H1 (cell line): ENCODE measurements at regions not wholly inside any gene's neighbourhood (a gene's known extent, or its start where the extent isn't known, plus 50 kb on each side); places are given as distances from the start of the nearest gene placed in this dataset.

ENCODE experiments used
- CTCF ChIA-PET: fragments of 300-600 bp; sonication (Branson Sonifier 250); formaldehyde crosslinking; loops from one replicate; lab custom pipeline; 2021; ENCODE audit not compliant: partially characterized antibody; lab: Charles Lee
- POLR2A ChIA-PET: fragments of 300-600 bp; sonication (Branson Sonifier 250); formaldehyde crosslinking; loops from one replicate; lab custom pipeline; 2021; ENCODE audit warnings: inconsistent platforms; ENCODE audit not compliant: partially characterized antibody; lab: Charles Lee
- DNase-seq, 2 experiments: peaks; one replicate each; pipeline versions ENCODE4 v3.0.0 to v3.0.0-alpha.2; 2010 to 2022; ENCODE audit warnings: low spot score in 2 of 2, low read depth in 1 of 2, mixed read lengths in 1 of 2
- FAIRE-seq: peaks from 2 replicates; lab custom pipeline; 2011; peaks lifted over from hg19 to GRCh38; lab: Jason Lieb, UNC
- H2AFZ ChIP-seq: 2 replicates; pipeline ENCODE4 v1.8.1; 2012; ENCODE audit warnings: low read length, inconsistent platforms
- H2AK5ac ChIP-seq: 2 replicates; pipeline ENCODE4 v1.6.1; 2013; ENCODE audit warnings: low read depth, low read length
- H2BK120ac ChIP-seq: replicated peaks from 2 replicates; pipeline ENCODE3; 2013; ENCODE audit warnings: low read depth, low read length, inconsistent platforms
- H2BK12ac ChIP-seq: 2 replicates; pipeline ENCODE4 v1.6.1; 2013; ENCODE audit warnings: low read depth, low read length
- H2BK15ac ChIP-seq: 2 replicates; pipeline ENCODE4 v1.6.1; 2013; ENCODE audit warnings: low read length
- H2BK20ac ChIP-seq: 2 replicates; pipeline ENCODE4 v1.6.1; 2013; ENCODE audit warnings: low read length
- H2BK5ac ChIP-seq: 2 replicates; pipeline ENCODE4 v1.6.1; 2013; ENCODE audit warnings: low read depth, low read length
- H3K14ac ChIP-seq: 2 replicates; pipeline ENCODE4 v1.6.1; 2013; ENCODE audit warnings: inconsistent platforms; ENCODE audit not compliant: insufficient read length
- H3K18ac ChIP-seq: 2 replicates; pipeline ENCODE4 v1.6.1; 2013; ENCODE audit warnings: low read length; ENCODE audit errors: extremely low read depth
- H3K23ac ChIP-seq: 2 replicates; pipeline ENCODE4 v1.6.1; 2013; ENCODE audit warnings: inconsistent platforms; ENCODE audit not compliant: insufficient read length
- H3K23me2 ChIP-seq: 2 replicates; pipeline ENCODE4 v1.6.1; 2013; ENCODE audit warnings: low read depth, low read length
- H3K27ac ChIP-seq: 2 replicates; pipeline ENCODE4 v1.6.1; 2011; ENCODE audit warnings: low read depth, low read length, inconsistent platforms
- H3K27me3 ChIP-seq, 4 experiments: replicated peaks in 1 of 4; 1 replicate in 1 of 4; 2 replicates in 3 of 4; pipeline versions ENCODE4 v1.6.1 to v1.8.1; 2011 to 2013; ENCODE audit warnings: low read length in 3 of 4, mild to moderate bottlenecking in 3 of 4, inconsistent platforms in 2 of 4, mixed read lengths in 2 of 4, moderate library complexity in 1 of 4; ENCODE audit not compliant: control insufficient read depth in 3 of 4, insufficient read depth in 3 of 4; ENCODE audit errors: extremely low read depth in 1 of 4
- H3K36me3 ChIP-seq, 4 experiments: 2 replicates each; pipeline versions ENCODE4 v1.6.1 to v1.8.1; 2011 to 2013; ENCODE audit warnings: mild to moderate bottlenecking in 4 of 4, low read length in 3 of 4, moderate library complexity in 2 of 4, control low read depth in 1 of 4, inconsistent platforms in 1 of 4; ENCODE audit not compliant: insufficient read depth in 4 of 4, control insufficient read depth in 2 of 4
- H3K4ac ChIP-seq: replicated peaks from 2 replicates; pipeline ENCODE3; 2013; ENCODE audit warnings: low read length, low read depth, mixed read lengths, inconsistent platforms; ENCODE audit not compliant: insufficient read length
- H3K4me1 ChIP-seq, 4 experiments: replicated peaks in 1 of 4; 1 replicate in 1 of 4; 2 replicates in 3 of 4; pipeline versions ENCODE4 v1.6.1 to v1.8.1; 2011 to 2013; ENCODE audit warnings: low read length in 3 of 4, inconsistent platforms in 2 of 4, mixed read lengths in 1 of 4; ENCODE audit not compliant: insufficient read depth in 4 of 4, control insufficient read depth in 3 of 4
- H3K4me2 ChIP-seq, 2 experiments: 2 replicates each; pipeline versions ENCODE4 v1.6.1 to v1.8.1; 2011 to 2013; ENCODE audit warnings: low read depth in 2 of 2, low read length in 2 of 2, control low read depth in 1 of 2, inconsistent platforms in 1 of 2, mild to moderate bottlenecking in 1 of 2; ENCODE audit not compliant: insufficient read depth in 1 of 2
- H3K4me3 ChIP-seq, 4 experiments: fragments of 200-600, 300-600 bp in 1 of 4; sonication (generic), shearing (Covaris generic), sonication (Bioruptor Twin) in 1 of 4; 2 replicates each; pipeline versions ENCODE4 v1.5.1 to v1.8.1; 2011 to 2016; ENCODE audit warnings: low read length in 4 of 4, low read depth in 3 of 4, control low read depth in 2 of 4, inconsistent platforms in 2 of 4, mild to moderate bottlenecking in 2 of 4, mixed read lengths in 1 of 4, moderate library complexity in 1 of 4; ENCODE audit not compliant: insufficient read depth in 2 of 4; ENCODE audit errors: extremely low read depth in 1 of 4
- H3K56ac ChIP-seq: replicated peaks from 2 replicates; pipeline ENCODE3; 2013; ENCODE audit warnings: low read depth, mild to moderate bottlenecking, mixed read lengths, low read length, inconsistent platforms; ENCODE audit not compliant: insufficient read length
- H3K79me1 ChIP-seq: 2 replicates; pipeline ENCODE4 v1.6.1; 2013; ENCODE audit warnings: low read depth, low read length, control low read depth
- H3K79me2 ChIP-seq, 2 experiments: 2 replicates each; pipeline versions ENCODE4 v1.6.1 to v1.8.1; 2012 to 2013; ENCODE audit warnings: low read length in 2 of 2, mild to moderate bottlenecking in 2 of 2, inconsistent platforms in 1 of 2; ENCODE audit not compliant: insufficient read depth in 2 of 2, control insufficient read depth in 1 of 2
- H3K9ac ChIP-seq, 4 experiments: replicated peaks in 1 of 4; 1 replicate in 1 of 4; 2 replicates in 3 of 4; pipeline versions ENCODE4 v1.6.1 to v1.8.1; 2011 to 2013; ENCODE audit warnings: low read depth in 3 of 4, low read length in 3 of 4, control low read depth in 2 of 4, mild to moderate bottlenecking in 2 of 4, moderate library complexity in 2 of 4, inconsistent platforms in 1 of 4; ENCODE audit errors: extremely low read depth in 1 of 4
- H3K9me3 ChIP-seq, 2 experiments: 2 replicates each; pipeline versions ENCODE4 v1.6.1 to v1.8.1; 2012 to 2013; ENCODE audit warnings: mild to moderate bottlenecking in 2 of 2, moderate library complexity in 2 of 2, control low read depth in 1 of 2, inconsistent platforms in 1 of 2, low read depth in 1 of 2, low read length in 1 of 2, mixed read lengths in 1 of 2; ENCODE audit not compliant: insufficient read depth in 2 of 2
- H4K20me1 ChIP-seq, 2 experiments: replicated peaks in 1 of 2; 2 replicates each; pipeline versions ENCODE3 to v1.8.1; 2011 to 2013; ENCODE audit warnings: inconsistent platforms in 2 of 2, low read length in 2 of 2, mild to moderate bottlenecking in 1 of 2; ENCODE audit not compliant: insufficient read depth in 2 of 2, control insufficient read depth in 1 of 2
- H4K5ac ChIP-seq: 2 replicates; pipeline ENCODE4 v1.6.1; 2013; ENCODE audit warnings: low read length, low read depth, mixed read lengths, inconsistent platforms; ENCODE audit not compliant: insufficient read length
- H4K8ac ChIP-seq: 2 replicates; pipeline ENCODE4 v1.8.0; 2013; ENCODE audit warnings: mild to moderate bottlenecking, moderate library complexity, low read length, inconsistent platforms; ENCODE audit not compliant: insufficient read depth; ENCODE audit errors: extremely low read depth
- H4K91ac ChIP-seq: replicated peaks from 2 replicates; pipeline ENCODE3; 2013; ENCODE audit warnings: low read length, mixed read lengths, inconsistent platforms; ENCODE audit not compliant: insufficient read length
- BCL11A ChIP-seq, 2 experiments: IDR thresholded peaks; one replicate each; pipeline ENCODE4 v1.6.1; 2011; ENCODE audit warnings: low read depth in 2 of 2, low read length in 2 of 2, mild to moderate bottlenecking in 2 of 2
- BRCA1 ChIP-seq: IDR thresholded peaks from 2 replicates; pipeline ENCODE4 v1.6.1; 2012; ENCODE audit warnings: low read depth, low read length, improper control_type of control experiment
- CEBPB ChIP-seq: IDR thresholded peaks from 2 replicates; pipeline ENCODE4 v1.6.1; 2012; ENCODE audit warnings: low read depth, low read length
- GTF2F1 ChIP-seq: IDR thresholded peaks from 2 replicates; pipeline ENCODE4 v1.6.1; 2012; ENCODE audit warnings: low read depth, low read length, improper control_type of control experiment, borderline replicate concordance
- HDAC2 ChIP-seq, 2 experiments: fragments of 300-600 bp in 1 of 2; sonication (generic) in 1 of 2; IDR thresholded peaks; 2 replicates each; pipeline ENCODE4 v1.6.1; 2011 to 2012; ENCODE audit warnings: low read depth in 2 of 2, low read length in 2 of 2, mild to moderate bottlenecking in 2 of 2, moderate library complexity in 2 of 2, borderline replicate concordance in 1 of 2, inconsistent platforms in 1 of 2
- JUN ChIP-seq: IDR thresholded peaks from 2 replicates; pipeline ENCODE4 v1.6.1; 2011; ENCODE audit warnings: low read depth, mild to moderate bottlenecking, improper control_type of control experiment, low read length
- KDM1A ChIP-seq: fragments of 200-600, 300-600 bp; sonication (generic); IDR thresholded peaks from 2 replicates; pipeline ENCODE4 v1.7.1; 2016; ENCODE audit warnings: mild to moderate bottlenecking, low read length, borderline replicate concordance
- NANOG ChIP-seq: IDR thresholded peaks from 2 replicates; pipeline ENCODE4 v1.6.1; 2011; ENCODE audit warnings: low read length, low read depth, mild to moderate bottlenecking, inconsistent platforms; ENCODE audit not compliant: insufficient read depth, poor library complexity, severe bottlenecking
- SAP30 ChIP-seq: fragments of 300-600 bp; sonication (generic); IDR thresholded peaks from 2 replicates; pipeline ENCODE4 v1.7.1; 2012; ENCODE audit warnings: low read length, moderate library complexity, mild to moderate bottlenecking, inconsistent platforms; ENCODE audit not compliant: insufficient read depth, insufficient replicate concordance
- TEAD4 ChIP-seq: IDR thresholded peaks from 2 replicates; pipeline ENCODE4 v1.6.1; 2012; ENCODE audit warnings: low read depth, low read length, inconsistent platforms, mixed read lengths
- ZNF274 ChIP-seq: IDR thresholded peaks from 2 replicates; pipeline ENCODE4 v1.7.0; 2012; ENCODE audit warnings: low read length, borderline replicate concordance; ENCODE audit errors: extremely low read depth
- WGBS, 2 experiments: shearing (Covaris generic) in 1 of 2; methylation state at CpG; one replicate each; pipeline versions ENCODE4 v1.1.6 to v1.1.7; 2013 to 2015; ENCODE audit warnings: low lambda C conversion rate in 2 of 2, mixed read lengths in 2 of 2, inconsistent platforms in 1 of 2, low coverage in 1 of 2, missing lambda C conversion rate in 1 of 2; ENCODE audit not compliant: insufficient replicate concordance in 2 of 2, insufficient coverage in 1 of 2, insufficient read length in 1 of 2; ENCODE audit errors: extremely low coverage in 1 of 2, missing lambda C conversion rate in 1 of 2; 5-methylcytosine and 5-hydroxymethylcytosine counted together
- TF ChIP-seq, protein P1 (sequence below): IDR thresholded peaks from 2 replicates; pipeline ENCODE4 v1.6.1; 2012; ENCODE audit warnings: inconsistent platforms
- TF ChIP-seq, protein P2 (sequence below): IDR thresholded peaks from 2 replicates; pipeline ENCODE4 v1.6.1; 2012; ENCODE audit warnings: low read length, inconsistent platforms

DNA sequence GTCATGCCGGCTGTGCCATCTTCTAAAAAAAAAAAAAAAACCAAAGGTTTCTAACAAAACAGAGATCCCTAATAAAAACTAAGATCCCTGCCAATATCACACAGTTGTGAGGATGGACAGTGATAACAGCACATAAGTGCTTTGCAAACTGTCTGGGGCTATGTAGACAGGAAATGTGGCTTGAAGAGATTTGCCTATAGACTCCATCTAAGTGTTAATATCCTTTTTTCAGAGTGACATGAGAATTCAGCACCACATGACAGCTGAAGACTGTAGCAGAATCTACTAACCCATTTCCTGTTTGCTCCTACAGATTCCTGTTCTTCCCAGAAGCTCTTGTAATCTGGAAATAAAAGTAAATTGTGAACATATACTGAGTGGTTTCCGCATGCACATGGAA, 215.4 kb downstream of the KDR start:
- Histone ChIP-seq H2BK120ac (no peak overlapping the region), H4K5ac (no peak overlapping the region), H3K4me2 (no peak overlapping the region), H4K91ac (no peak overlapping the region), H3K14ac (no peak overlapping the region), H3K9me3 (peaks cover 0 to 6% of the 10 kb centered on the region in 2 experiments; a peak in 1 of 4 replicates), H3K18ac (no peak overlapping the region), H3K4me3 (no peak overlapping the region), H3K23ac (no peak overlapping the region), H2BK12ac (no peak overlapping the region), H3K23me2 (no peaks in the 10 kb centered on the region), H3K4me1 (peaks cover 0 to 4% (median 0%) of the 10 kb centered on the region in 4 experiments; a peak in 1 of 7 replicates), H3K56ac (no peak overlapping the region), H3K9ac (no peak overlapping the region), H4K20me1 (no peaks in the 10 kb centered on the region), H2AFZ (no peak overlapping the region), H3K36me3 (no peaks in the 10 kb centered on the region; a peak in 1 of 8 replicates), H4K8ac (no peak overlapping the region), H3K27me3 (no peaks in the 10 kb centered on the region), H3K4ac (no peak overlapping the region), H2BK20ac (no peak overlapping the region), H2BK15ac (no peak overlapping the region), H3K27ac (no peak overlapping the region), H3K79me2 (no peaks in the 10 kb centered on the region), H2BK5ac (no peak overlapping the region), H2AK5ac (no peak overlapping the region), H3K79me1 (no peaks in the 10 kb centered on the region)
- ChIA-PET CTCF (no interaction called here), POLR2A (no interaction called here)
- 93% methylated on average over 2 of the region's 2 CpGs; no CpG with 5 or more reads in 1 of the 2 experiments for WGBS, 2 experiments
- no peak for DNase-seq
- FAIRE-seq: no peak
- TF ChIP-seq NANOG (no peak), HDAC2 (IDR thresholded peaks at IDR 0.05; ENCODE audit: borderline replicate concordance in 1 of 2, low read depth in 2 of 2, low read length in 2 of 2) (no peak), KDM1A (no peak), BCL11A (IDR thresholded peaks at IDR 0.05; ENCODE audit: low read depth in 2 of 2, low read length in 2 of 2) (no peak), JUN (no peak), GTF2F1 (no peak), ZNF274 (no peak), BRCA1 (no peak), TEAD4 (no peak), SAP30 (no peak), CEBPB (no peak)
- TF ChIP-seq, protein P1, sequence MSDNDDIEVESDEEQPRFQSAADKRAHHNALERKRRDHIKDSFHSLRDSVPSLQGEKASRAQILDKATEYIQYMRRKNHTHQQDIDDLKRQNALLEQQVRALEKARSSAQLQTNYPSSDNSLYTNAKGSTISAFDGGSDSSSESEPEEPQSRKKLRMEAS: no peak
- TF ChIP-seq, protein P2, sequence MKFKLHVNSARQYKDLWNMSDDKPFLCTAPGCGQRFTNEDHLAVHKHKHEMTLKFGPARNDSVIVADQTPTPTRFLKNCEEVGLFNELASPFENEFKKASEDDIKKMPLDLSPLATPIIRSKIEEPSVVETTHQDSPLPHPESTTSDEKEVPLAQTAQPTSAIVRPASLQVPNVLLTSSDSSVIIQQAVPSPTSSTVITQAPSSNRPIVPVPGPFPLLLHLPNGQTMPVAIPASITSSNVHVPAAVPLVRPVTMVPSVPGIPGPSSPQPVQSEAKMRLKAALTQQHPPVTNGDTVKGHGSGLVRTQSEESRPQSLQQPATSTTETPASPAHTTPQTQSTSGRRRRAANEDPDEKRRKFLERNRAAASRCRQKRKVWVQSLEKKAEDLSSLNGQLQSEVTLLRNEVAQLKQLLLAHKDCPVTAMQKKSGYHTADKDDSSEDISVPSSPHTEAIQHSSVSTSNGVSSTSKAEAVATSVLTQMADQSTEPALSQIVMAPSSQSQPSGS: no peak
